ENCODE measurements at regions not wholly inside any gene's neighbourhood (a gene's known extent, or its start where the extent isn't known, plus 50 kb on each side); places are given as distances from the start of the nearest gene placed in this dataset.

DNA sequence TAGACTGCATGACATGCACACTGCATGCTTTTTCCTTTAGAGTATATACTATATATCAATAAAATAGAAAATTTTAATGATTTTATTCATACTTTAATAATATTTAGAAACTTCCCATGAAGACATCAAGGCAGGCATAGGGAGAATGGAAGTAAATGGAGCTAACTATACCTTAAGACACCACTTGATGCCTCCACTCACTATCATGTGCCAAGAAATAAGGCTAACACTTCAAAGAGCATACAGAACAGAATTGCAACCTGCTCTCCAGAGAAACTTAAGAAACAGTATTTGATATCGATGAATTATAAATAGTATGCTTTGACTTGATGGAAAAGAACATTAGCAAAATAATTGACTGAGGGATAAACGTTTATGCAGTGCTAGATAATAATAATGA is 192.6 kb upstream of the MBNL1 start:
- CTCF ChIA-PET, result interaction anchor here (1.8 kb wide), 1 partner anchor 193 kb away, joined by 6 read pairs; the partner anchor contains the start of gene MBNL1
- no peak overlapping the region for H3K27ac Mint-ChIP-seq
- no peaks in the 10 kb centered on the region for H3K9me3 Mint-ChIP-seq
- no peaks in the 10 kb centered on the region for H3K27me3 Mint-ChIP-seq
- DNase-seq, result no peak
- H3K4me3 Mint-ChIP-seq, result no peak overlapping the region
- no peaks in the 10 kb centered on the region for H3K36me3 Mint-ChIP-seq (ENCODE audit: low read depth)
- POLR2A ChIA-PET, result no interaction called here
- peaks cover 2% of the 10 kb centered on the region for H3K4me1 Mint-ChIP-seq

DNA sequence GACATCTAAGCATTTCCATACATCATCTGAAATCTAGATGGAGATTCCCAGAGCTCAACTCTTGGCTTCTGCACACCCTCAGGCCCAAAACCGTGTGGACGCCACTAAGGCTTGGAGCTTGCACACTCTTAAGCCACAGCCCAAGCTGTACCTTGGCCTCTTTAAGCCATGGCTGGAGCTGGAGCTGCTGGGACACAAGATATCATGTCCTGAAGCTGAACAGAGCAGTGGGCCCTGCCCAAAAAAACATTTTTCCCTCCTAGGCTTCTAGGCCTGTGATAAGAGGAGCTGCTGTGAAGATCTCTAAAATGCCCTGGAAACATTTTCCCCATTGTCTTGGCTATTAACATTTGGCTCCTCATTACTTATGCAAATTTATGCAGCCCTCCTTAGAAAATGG is 188.7 kb upstream of the MBNL1 start:
- no peaks in the 10 kb centered on the region for H3K27me3 Mint-ChIP-seq
- H3K36me3 Mint-ChIP-seq (ENCODE audit: low read depth), result no peaks in the 10 kb centered on the region
- no peaks in the 10 kb centered on the region for H3K9me3 Mint-ChIP-seq
- no peak for DNase-seq
- H3K4me1 Mint-ChIP-seq, result peaks cover 1% of the 10 kb centered on the region
- ChIA-PET POLR2A (no interaction called here), CTCF (no interaction called here)
- H3K4me3 Mint-ChIP-seq, result no peak overlapping the region
- H3K27ac Mint-ChIP-seq, result no peak overlapping the region

DNA sequence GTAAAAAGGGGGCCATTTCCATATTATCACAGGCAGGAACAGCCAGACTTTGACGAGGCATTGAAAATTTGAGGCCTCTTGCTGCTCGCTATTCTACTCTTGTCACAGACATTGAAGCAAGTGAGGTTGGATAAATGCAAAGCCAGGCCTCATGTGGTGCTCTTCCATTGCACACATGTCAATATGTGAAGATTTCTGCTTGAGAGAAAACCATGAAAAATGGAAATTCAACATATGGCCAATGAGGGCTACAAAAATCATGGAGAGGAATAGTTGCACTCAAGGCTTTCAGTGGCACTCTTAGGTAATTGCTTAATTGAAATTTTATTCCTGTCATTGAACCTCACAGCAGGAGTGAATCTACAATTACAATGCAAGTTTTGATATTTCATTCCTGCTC is 185.6 kb upstream of the MBNL1 start:
- POLR2A ChIA-PET, result no interaction called here
- no peaks in the 10 kb centered on the region for H3K9me3 Mint-ChIP-seq
- no peak overlapping the region for H3K27ac Mint-ChIP-seq
- no peaks in the 10 kb centered on the region for H3K36me3 Mint-ChIP-seq (ENCODE audit: low read depth)
- no peak for DNase-seq
- CTCF ChIA-PET, result no interaction called here
- H3K4me1 Mint-ChIP-seq, result no peaks in the 10 kb centered on the region
- no peak overlapping the region for H3K4me3 Mint-ChIP-seq
- H3K27me3 Mint-ChIP-seq, result no peaks in the 10 kb centered on the region

DNA sequence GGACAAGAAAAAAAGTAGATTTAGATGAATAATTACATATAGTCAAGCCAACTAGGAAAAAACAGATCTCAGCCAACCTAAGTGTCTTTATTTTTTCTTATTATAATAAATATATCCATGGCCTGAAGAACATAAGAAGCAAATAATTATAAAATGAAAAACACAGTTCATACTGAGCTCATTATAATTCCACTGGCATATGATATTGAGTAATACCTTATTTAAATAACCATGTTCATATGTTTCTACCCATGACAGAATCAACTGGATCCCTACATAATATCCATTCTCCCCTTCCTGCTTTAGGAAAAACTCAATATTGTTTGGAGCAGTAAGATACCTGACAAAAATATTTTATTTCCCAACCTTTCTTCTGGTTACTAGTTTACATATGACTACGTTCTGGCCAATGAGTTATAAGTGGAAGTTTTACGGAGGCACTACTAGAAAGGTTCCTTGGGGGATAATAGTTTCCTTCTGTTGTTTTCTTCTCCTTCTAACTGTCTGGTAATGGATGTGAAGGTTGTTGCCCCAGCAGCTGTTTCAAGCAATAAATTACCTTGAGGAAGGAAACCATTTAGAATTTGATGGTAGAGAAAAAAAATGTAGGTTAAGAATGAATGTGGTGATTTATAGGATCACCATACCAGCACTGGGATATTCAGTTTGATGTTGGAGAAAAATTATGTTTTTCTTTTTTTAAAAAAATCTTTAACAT is 184.1 kb upstream of the MBNL1 start:
- H3K27ac Mint-ChIP-seq, result no peak overlapping the region
- ChIA-PET POLR2A (no interaction called here), CTCF (no interaction called here)
- no peaks in the 10 kb centered on the region for H3K4me1 Mint-ChIP-seq
- H3K4me3 Mint-ChIP-seq, result no peak overlapping the region
- H3K27me3 Mint-ChIP-seq, result peaks cover 2% of the 10 kb centered on the region
- no peaks in the 10 kb centered on the region for H3K9me3 Mint-ChIP-seq
- DNase-seq, result no peak
- H3K36me3 Mint-ChIP-seq (ENCODE audit: low read depth), result no peaks in the 10 kb centered on the region

DNA sequence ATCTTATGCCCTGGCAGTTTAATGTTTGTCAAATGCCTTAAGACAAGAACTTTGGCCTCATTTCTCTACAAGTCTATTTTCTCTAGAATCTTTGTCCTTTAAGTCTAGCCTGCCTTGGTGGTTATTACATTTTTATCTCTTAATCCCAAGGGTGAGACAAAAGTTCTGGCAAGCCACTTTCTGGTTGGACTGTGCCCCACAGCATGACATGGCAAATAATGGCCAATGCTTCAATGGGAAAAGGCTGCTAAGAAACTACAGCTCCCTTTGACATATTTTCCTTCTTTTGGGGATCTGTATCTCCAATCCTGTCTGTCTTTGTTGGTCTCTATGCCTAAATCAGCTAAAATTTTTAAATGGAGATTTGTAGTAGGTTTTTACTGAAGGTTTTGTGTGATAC is 181.6 kb upstream of the MBNL1 start:
- Mint-ChIP-seq H3K9me3 (no peaks in the 10 kb centered on the region), H3K27me3 (peaks cover 3% of the 10 kb centered on the region), H3K27ac (no peak overlapping the region), H3K36me3 (ENCODE audit: low read depth) (no peaks in the 10 kb centered on the region), H3K4me3 (no peak overlapping the region), H3K4me1 (no peaks in the 10 kb centered on the region)
- ChIA-PET CTCF (no interaction called here), POLR2A (no interaction called here)
- DNase-seq, result no peak

DNA sequence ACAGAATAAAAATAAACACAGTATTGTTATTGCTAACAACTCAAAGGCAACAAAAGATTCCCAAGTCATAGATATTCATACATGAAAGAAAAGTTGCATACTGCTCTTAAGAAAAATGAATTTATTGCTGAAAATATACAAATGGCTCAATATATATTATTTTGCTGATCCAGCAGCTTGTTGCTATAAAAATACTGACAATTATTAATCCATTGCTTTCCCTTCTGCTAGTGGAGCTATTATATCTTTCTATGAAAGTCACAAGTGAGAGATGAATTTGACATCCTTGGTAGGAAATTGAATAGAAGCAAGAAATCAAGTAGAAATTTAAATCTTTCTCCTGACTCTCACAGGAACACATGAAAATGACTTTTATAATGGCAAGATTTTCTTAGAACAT is 179.2 kb upstream of the MBNL1 start:
- peaks cover 3% of the 10 kb centered on the region for H3K27me3 Mint-ChIP-seq
- no peaks in the 10 kb centered on the region for H3K4me1 Mint-ChIP-seq
- no peak overlapping the region for H3K4me3 Mint-ChIP-seq
- no peak for DNase-seq
- no peaks in the 10 kb centered on the region for H3K36me3 Mint-ChIP-seq (ENCODE audit: low read depth)
- ChIA-PET POLR2A (no interaction called here), CTCF (interaction anchor here (1.2 kb wide), 1 partner anchor 17 kb away, joined by 5 read pairs; no protein-coding TSS in a partner anchor)
- no peak overlapping the region for H3K27ac Mint-ChIP-seq
- H3K9me3 Mint-ChIP-seq, result no peaks in the 10 kb centered on the region

DNA sequence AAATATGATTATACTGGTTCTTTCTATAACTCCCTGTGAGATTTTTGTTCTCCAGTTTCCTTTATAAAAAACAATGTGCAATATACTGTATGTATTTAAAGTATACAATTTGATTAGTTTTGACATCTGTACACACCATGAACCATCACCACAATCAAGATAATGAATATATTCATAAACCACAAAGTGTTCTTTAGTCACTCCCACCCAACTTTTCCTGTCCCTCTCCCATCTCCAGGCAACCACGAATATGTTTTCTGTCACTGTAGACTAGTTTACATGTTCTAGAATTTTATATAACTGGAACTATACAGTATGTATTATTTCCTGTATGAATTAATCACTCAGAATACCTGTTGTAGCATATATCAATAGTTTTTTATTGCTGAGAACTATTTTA is 177.0 kb upstream of the MBNL1 start:
- POLR2A ChIA-PET, result no interaction called here
- Mint-ChIP-seq H3K36me3 (ENCODE audit: low read depth) (no peaks in the 10 kb centered on the region), H3K27ac (no peak overlapping the region), H3K27me3 (peaks cover 8% of the 10 kb centered on the region), H3K4me3 (no peak overlapping the region), H3K9me3 (no peaks in the 10 kb centered on the region), H3K4me1 (no peaks in the 10 kb centered on the region)
- CTCF ChIA-PET, result interaction anchor here (1.0 kb wide), 1 partner anchor 17 kb away, joined by 3 read pairs; no protein-coding TSS in a partner anchor
- DNase-seq, result no peak

DNA sequence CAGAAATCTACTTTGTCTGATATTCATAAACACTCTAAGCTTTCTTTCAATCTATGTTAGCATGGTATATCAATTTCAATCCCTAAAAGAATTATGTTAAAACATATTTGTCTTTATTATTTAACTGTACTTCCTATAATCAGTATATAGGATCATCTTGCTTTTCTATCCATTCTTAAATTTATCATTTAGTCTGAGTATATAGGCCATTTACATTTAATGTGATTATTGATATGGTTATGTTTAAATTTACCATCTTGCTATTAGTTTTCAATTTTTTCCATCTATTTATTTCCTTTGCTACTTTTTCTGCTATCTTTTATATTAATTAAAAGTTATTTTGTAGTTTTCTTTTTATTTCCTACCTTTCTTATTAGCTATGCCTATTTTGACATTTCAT is 174.8 kb upstream of the MBNL1 start:
- POLR2A ChIA-PET, result no interaction called here
- DNase-seq, result no peak
- Mint-ChIP-seq H3K4me3 (no peak overlapping the region), H3K27me3 (peaks cover 8% of the 10 kb centered on the region), H3K36me3 (ENCODE audit: low read depth) (no peaks in the 10 kb centered on the region), H3K27ac (no peak overlapping the region), H3K4me1 (no peaks in the 10 kb centered on the region), H3K9me3 (no peaks in the 10 kb centered on the region)
- CTCF ChIA-PET, result no interaction called here

DNA sequence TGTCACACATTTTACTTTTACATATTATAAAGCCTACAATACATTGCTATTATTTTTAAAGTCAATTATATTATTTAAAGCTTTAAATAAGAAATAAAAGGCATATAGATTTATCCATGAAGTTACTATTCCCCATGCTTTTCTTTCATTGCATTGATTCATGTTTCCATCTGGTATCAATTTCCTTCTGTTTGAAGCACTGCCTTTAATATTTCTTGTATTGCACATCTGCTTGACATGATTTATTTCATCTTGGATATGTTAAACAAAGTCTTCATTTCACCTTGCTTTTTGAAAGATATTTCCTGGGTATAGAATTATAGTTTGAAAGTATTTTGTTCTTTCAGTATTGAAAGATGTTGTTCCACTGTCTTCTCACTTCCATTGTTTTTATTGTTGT is 174.3 kb upstream of the MBNL1 start:
- Mint-ChIP-seq H3K4me1 (no peaks in the 10 kb centered on the region), H3K9me3 (no peaks in the 10 kb centered on the region), H3K27me3 (peaks cover 7% of the 10 kb centered on the region), H3K36me3 (ENCODE audit: low read depth) (no peaks in the 10 kb centered on the region), H3K4me3 (no peak overlapping the region), H3K27ac (no peak overlapping the region)
- ChIA-PET POLR2A (no interaction called here), CTCF (no interaction called here)
- DNase-seq, result no peak

DNA sequence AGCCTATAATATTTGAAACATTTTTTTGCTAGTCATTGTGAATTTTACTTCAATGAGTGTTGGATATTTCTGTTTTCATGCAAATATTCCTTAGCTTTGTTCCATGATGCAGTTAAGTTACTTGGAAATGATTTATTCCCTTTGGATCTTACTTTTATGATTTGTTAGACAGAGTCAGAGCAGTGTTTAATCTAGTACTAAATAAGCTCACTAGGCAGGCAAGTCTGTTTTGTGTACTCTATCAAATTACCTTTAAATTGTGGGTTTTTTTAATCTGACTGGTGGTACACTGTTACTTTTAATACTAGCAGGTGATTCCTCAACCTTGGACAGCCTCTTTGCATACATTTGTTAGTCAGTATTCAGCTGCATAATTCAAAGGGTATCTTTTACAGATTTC is 173.3 kb upstream of the MBNL1 start:
- H3K9me3 Mint-ChIP-seq, result no peaks in the 10 kb centered on the region
- H3K4me3 Mint-ChIP-seq, result no peak overlapping the region
- no peak for DNase-seq
- ChIA-PET CTCF (no interaction called here), POLR2A (no interaction called here)
- peaks cover 3% of the 10 kb centered on the region for H3K4me1 Mint-ChIP-seq
- H3K27ac Mint-ChIP-seq, result no peak overlapping the region
- H3K27me3 Mint-ChIP-seq, result peaks cover 5% of the 10 kb centered on the region
- no peaks in the 10 kb centered on the region for H3K36me3 Mint-ChIP-seq (ENCODE audit: low read depth)

DNA sequence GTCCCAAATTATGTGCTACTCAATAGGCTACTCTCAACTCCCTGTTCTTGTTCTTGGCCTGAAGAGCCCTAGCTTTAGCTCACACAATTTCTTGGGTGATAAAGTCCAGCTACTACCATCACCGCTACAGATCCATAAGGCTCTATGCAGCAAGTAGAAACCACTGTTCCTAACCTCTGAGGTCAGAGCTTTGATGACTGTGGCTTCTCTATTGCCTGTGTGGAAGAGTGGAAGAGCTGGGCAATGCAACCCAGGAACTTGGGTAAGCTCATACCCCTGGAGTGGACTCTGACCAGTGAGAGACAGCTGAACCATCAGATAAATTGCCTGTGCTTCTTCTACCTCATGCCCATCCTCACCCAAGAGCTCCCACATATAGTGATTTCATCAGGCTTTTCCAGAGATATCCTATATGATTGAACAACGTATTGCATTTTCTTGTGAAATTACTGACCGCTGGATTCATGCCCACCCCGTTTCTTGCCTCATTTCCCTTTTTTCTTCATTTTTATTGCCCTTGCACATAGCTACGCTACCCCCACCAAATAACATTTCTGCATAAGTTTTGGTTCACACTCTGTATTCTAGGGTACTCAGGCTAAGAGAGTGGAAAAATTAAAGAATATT is 172.3 kb upstream of the MBNL1 start:
- Mint-ChIP-seq H3K9me3 (no peaks in the 10 kb centered on the region), H3K27ac (no peak overlapping the region), H3K4me3 (no peak overlapping the region), H3K27me3 (peaks cover 5% of the 10 kb centered on the region), H3K4me1 (peaks cover 7% of the 10 kb centered on the region), H3K36me3 (ENCODE audit: low read depth) (no peaks in the 10 kb centered on the region)
- DNase-seq, result no peak
- ChIA-PET CTCF (no interaction called here), POLR2A (no interaction called here)

DNA sequence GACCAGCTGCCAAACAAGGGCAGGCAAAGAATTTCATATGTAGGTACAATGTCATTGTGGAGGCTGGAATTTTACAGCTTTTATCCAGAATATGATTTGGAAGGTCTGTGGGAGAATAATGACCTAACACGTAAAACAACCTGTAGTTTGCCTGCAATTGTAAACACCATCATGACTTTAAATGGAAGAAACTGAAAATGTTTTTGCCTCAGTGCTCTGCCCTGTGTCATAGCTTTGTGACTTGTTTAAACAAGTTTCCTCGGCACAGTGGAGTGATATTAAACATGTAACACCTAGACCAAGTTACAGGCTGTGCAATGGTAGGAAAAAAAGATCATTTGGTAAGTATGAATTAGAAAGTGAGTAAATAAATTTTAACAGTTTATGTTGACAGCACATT is 171.6 kb upstream of the MBNL1 start:
- Mint-ChIP-seq H3K36me3 (ENCODE audit: low read depth) (no peaks in the 10 kb centered on the region), H3K4me1 (peaks cover 7% of the 10 kb centered on the region), H3K27me3 (peaks cover 5% of the 10 kb centered on the region), H3K4me3 (no peak overlapping the region), H3K9me3 (no peaks in the 10 kb centered on the region), H3K27ac (no peak overlapping the region)
- no peak for DNase-seq
- CTCF ChIA-PET, result no interaction called here
- POLR2A ChIA-PET, result no interaction called here

DNA sequence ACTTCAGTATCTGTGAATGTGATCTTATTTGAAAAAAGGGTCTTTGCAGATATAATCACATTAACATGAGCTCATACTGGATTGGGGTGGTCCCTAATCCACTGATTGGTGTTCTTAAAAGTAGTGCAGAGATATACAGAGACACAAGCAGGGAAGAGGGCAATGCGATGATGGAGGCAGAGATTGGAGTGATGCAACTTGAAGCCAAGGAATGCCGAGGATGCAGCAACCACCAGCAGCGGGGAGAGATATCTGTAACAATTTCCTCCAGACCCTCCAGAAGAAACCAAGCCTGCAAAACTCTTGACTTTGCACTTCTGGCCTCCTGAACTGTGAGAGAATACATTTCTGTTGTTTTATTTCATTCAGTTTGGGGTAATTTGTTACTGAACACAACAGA is 171.0 kb upstream of the MBNL1 start:
- Mint-ChIP-seq H3K36me3 (ENCODE audit: low read depth) (no peaks in the 10 kb centered on the region), H3K4me1 (peaks cover 7% of the 10 kb centered on the region), H3K27me3 (peaks cover 5% of the 10 kb centered on the region), H3K9me3 (no peaks in the 10 kb centered on the region), H3K4me3 (no peak overlapping the region), H3K27ac (no peak overlapping the region)
- DNase-seq, result no peak
- CTCF ChIA-PET, result no interaction called here
- POLR2A ChIA-PET, result no interaction called here

DNA sequence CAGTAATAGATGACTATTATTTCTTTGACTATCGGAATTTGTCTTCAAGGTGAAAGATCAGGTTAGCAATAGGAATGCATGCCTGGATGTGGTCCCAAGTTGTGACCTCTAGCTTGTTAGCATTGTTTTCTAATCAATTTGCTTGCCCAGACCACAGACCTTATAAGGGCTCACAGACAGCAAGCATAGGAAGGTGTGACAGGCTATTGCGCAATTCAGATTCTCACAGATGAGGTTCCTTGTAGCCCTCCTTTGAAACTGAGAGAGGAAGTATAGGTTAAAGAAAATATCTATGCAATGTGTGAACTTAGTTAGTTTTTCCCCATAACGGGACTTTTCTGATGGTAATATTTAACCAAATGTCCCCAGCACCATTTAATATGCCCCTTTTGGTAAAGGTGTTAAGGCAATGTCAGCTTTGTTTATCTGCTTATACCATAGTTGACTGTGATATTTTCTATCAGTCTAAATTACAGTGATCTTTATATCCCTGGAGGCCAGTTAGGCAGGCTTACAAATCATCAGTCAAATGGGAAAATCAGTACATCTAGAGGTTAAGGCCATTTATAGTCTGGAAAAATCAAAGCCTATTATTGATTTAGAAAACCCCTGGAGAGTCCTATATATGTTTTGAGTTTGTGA is 168.1 kb upstream of the MBNL1 start:
- no peak for DNase-seq

More for the DNA sequence above, 168.1 kb upstream of the MBNL1 start:
- ChIA-PET CTCF (interaction anchor here (1.6 kb wide), 1 partner anchor 9 kb away, joined by 6 read pairs; no protein-coding TSS in a partner anchor), POLR2A (no interaction called here)
- Mint-ChIP-seq H3K27me3 (peaks cover 10% of the 10 kb centered on the region), H3K9me3 (no peaks in the 10 kb centered on the region), H3K36me3 (ENCODE audit: low read depth) (no peaks in the 10 kb centered on the region), H3K4me3 (no peak overlapping the region), H3K4me1 (peaks cover 7% of the 10 kb centered on the region), H3K27ac (no peak overlapping the region)

All from activated CD4-positive, alpha-beta memory T cell treated with anti-CD3 and anti-CD28 coated beads, Interleukin-2, amount 10 ng/mL, durations not matched to agents 7 days and 5 days (primary cell).